CD4-positive, alpha-beta T cell (primary cell): ENCODE measurements at regions not wholly inside any gene's neighbourhood (a gene's known extent, or its start where the extent isn't known, plus 50 kb on each side); places are given as distances from the start of the nearest gene placed in this dataset.

Source experiments
- ATAC-seq: fragments of 200-7000 bp; cut with Tn5 transposase; one replicate; pipeline ENCODE4 v1.10.0; 2022; ENCODE audit warnings: mild to moderate bottlenecking; ENCODE audit not compliant: poor library complexity
- CTCF ChIA-PET: fragments of 350-600 bp; sonication (Branson Sonifier 250); formaldehyde crosslinking; loops from one replicate; lab custom pipeline; 2021; ENCODE audit warnings: antibody characterized with exemption, inconsistent platforms; lab: Charles Lee
- POLR2A ChIA-PET: fragments of 350-600 bp; sonication (Branson Sonifier 250); formaldehyde crosslinking; loops from one replicate; lab custom pipeline; 2021; ENCODE audit warnings: antibody characterized with exemption, inconsistent platforms; lab: Charles Lee
- DNase-seq, 14 experiments: peaks; one replicate each; pipeline ENCODE4 v3.0.0-alpha.2; 2013 to 2020; ENCODE audit warnings: mixed read lengths in 2 of 14
- H3K27ac ChIP-seq, 2 donors: one replicate each; pipeline versions ENCODE4 v1.5.1 to v1.7.0; 2013; ENCODE audit warnings: low read length in 2 of 2, low read depth in 1 of 2, mild to moderate bottlenecking in 1 of 2
- H3K27me3 ChIP-seq, 2 experiments: 1 replicate in 1 of 2; 2 replicates in 1 of 2; pipeline versions ENCODE4 v1.6.1 to v1.7.0; 2013; ENCODE audit warnings: low read length in 2 of 2, control low read depth in 1 of 2, mild to moderate bottlenecking in 1 of 2, moderate library complexity in 1 of 2; ENCODE audit not compliant: insufficient read depth in 2 of 2, control insufficient read depth in 1 of 2
- H3K36me3 ChIP-seq: one replicate; pipeline ENCODE4 v1.6.1; 2013; ENCODE audit warnings: low read length, control low read depth; ENCODE audit not compliant: insufficient read depth
- H3K4me1 ChIP-seq: one replicate; pipeline ENCODE4 v1.6.1; 2013; ENCODE audit warnings: low read length, control low read depth; ENCODE audit not compliant: insufficient read depth
- H3K4me3 ChIP-seq: one replicate; pipeline ENCODE4 v1.5.1; 2013; ENCODE audit warnings: mild to moderate bottlenecking, low read length, moderate library complexity
- H3K9me3 ChIP-seq, 2 experiments: 1 replicate in 1 of 2; 2 replicates in 1 of 2; pipeline versions ENCODE4 v1.6.1 to v1.7.0; 2013; ENCODE audit warnings: low read length in 2 of 2, mild to moderate bottlenecking in 2 of 2, control low read depth in 1 of 2, moderate library complexity in 1 of 2; ENCODE audit not compliant: control insufficient read depth in 1 of 2, insufficient read depth in 1 of 2
- H3K27ac Mint-ChIP-seq: one replicate; pipeline ENCODE4 v1.8.0; 2020; ENCODE audit warnings: mixed read lengths
- H3K27me3 Mint-ChIP-seq: one replicate; pipeline ENCODE4 v1.8.0; 2021; ENCODE audit warnings: mixed read lengths
- H3K36me3 Mint-ChIP-seq: one replicate; pipeline ENCODE4 v1.8.0; 2021; ENCODE audit warnings: low read depth, mixed read lengths
- H3K4me1 Mint-ChIP-seq: one replicate; pipeline ENCODE4 v1.8.0; 2021; ENCODE audit warnings: low read depth, mixed read lengths
- H3K4me3 Mint-ChIP-seq: one replicate; pipeline ENCODE4 v1.8.0; 2020; ENCODE audit warnings: mild to moderate bottlenecking, mixed read lengths
- H3K9me3 Mint-ChIP-seq: one replicate; pipeline ENCODE4 v1.8.0; 2020; ENCODE audit warnings: mixed read lengths
- intact Hi-C, 2 experiments: fragments of 100-400 bp; cut with DNase I in 1 of 2; cut with micrococcal nuclease in 1 of 2; formaldehyde crosslinking; loops; one replicate each; pipeline versions ENCODE4 v1.15.1 to v1.9.0; 2023 to 2025; cut with DNase I, micrococcal nuclease
- TF ChIP-seq, protein P1 (sequence below): fragments of 200-600 bp; IDR thresholded peaks from one replicate; pipeline ENCODE4 v1.8.0; 2022; ENCODE audit warnings: antibody characterized with exemption, mild to moderate bottlenecking

DNA sequence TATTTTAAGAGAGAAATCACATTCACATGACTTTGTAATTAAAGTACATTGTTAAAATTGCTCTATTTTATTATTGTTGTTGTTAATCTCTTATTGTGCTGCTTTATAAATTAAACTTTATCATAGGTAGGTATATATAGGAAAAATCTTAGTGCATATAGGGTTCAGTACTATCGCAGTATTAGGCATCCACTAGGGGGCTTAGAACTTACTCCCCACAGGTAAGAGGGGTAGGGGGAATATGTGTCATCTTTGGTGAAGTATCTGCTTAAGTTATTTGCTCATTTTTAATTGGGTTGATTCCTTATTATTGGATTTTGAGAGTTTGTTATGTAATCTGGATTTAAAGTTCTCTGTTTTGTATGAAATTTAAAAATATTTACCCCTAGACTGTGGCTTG, 385.2 kb downstream of the DUSP10 start:
- no peaks in the 10 kb centered on the region for H3K36me3 ChIP-seq
- H3K27ac ChIP-seq, result no peak overlapping the region
- no peaks in the 10 kb centered on the region for H3K36me3 Mint-ChIP-seq
- DNase-seq (no peak), ATAC-seq (no peak)
- intact Hi-C loops, result loop anchor here in 1 of 2 experiments (10.0 kb wide), 1 partner anchor 1098 kb away; no protein-coding TSS in a partner anchor
- no peaks in the 10 kb centered on the region for H3K9me3 Mint-ChIP-seq
- CTCF ChIA-PET, result no interaction called here
- no peak overlapping the region for H3K4me3 ChIP-seq
- no peaks in the 10 kb centered on the region for H3K4me1 Mint-ChIP-seq
- no peaks in the 10 kb centered on the region for H3K27me3 ChIP-seq
- TF ChIP-seq, protein P1, sequence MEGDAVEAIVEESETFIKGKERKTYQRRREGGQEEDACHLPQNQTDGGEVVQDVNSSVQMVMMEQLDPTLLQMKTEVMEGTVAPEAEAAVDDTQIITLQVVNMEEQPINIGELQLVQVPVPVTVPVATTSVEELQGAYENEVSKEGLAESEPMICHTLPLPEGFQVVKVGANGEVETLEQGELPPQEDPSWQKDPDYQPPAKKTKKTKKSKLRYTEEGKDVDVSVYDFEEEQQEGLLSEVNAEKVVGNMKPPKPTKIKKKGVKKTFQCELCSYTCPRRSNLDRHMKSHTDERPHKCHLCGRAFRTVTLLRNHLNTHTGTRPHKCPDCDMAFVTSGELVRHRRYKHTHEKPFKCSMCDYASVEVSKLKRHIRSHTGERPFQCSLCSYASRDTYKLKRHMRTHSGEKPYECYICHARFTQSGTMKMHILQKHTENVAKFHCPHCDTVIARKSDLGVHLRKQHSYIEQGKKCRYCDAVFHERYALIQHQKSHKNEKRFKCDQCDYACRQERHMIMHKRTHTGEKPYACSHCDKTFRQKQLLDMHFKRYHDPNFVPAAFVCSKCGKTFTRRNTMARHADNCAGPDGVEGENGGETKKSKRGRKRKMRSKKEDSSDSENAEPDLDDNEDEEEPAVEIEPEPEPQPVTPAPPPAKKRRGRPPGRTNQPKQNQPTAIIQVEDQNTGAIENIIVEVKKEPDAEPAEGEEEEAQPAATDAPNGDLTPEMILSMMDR, result no peak
- H3K4me3 Mint-ChIP-seq, result no peak overlapping the region
- H3K9me3 ChIP-seq, result no peaks in the 10 kb centered on the region
- H3K27ac Mint-ChIP-seq, result no peak overlapping the region
- no peaks in the 10 kb centered on the region for H3K27me3 Mint-ChIP-seq
- POLR2A ChIA-PET, result no interaction called here
- H3K4me1 ChIP-seq, result no peaks in the 10 kb centered on the region

DNA sequence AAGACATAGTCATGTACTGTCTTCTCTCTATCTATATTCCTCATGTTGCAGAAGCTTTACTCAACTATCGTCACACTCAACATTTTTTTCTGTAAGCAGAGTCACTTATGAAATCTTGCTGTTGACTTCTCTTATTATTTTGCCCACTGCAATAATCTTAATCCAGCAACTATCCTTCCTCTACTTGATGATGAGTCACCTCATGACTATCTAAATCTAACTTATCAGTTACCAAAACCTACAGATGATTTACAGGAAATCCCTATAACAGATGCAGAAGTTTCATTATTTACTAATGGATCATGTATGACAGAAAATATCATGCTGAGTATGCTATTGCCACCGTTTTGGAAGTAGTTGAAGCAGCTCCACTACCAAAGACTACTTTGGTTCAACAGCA, 378.9 kb downstream of the DUSP10 start:
- no peaks in the 10 kb centered on the region for H3K9me3 ChIP-seq
- no peak for DNase-seq
- CTCF ChIA-PET, result no interaction called here

DNA sequence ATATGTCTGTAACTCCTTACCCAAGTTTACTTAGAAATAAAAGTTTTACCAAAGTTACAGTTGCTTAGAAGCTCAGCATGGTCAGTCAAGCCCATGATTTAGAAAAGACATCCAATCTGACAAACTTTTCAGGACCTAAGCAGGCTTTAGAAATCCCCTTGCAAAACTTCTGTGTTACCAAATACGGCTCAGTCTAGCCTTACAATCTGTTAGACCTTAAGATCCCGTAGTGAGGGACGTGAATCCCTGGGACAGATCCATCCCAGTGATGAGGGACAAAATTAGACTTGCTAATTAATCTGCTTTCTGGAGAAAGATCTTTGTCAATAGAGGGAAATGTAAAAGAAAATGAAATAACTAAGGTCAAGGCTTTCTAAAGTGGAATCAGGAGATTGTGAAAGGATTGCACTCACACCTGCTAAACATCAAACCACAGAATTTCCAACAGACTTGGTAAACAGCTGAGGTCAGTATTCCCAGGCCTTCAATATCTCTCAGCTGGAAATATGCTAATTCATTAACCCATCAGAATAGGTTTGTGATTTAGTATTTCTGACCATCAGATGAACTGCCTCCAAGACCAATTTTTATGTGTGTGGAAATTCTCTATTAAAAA, 375.3 kb downstream of the DUSP10 start:
- TF ChIP-seq, protein P1, result no peak
- ATAC-seq, result no peak
- intact Hi-C loops, result no loop called here
- no peak for DNase-seq
- Mint-ChIP-seq H3K27ac (no peak overlapping the region), H3K36me3 (no peaks in the 10 kb centered on the region), H3K4me1 (no peaks in the 10 kb centered on the region), H3K4me3 (no peak overlapping the region), H3K9me3 (no peaks in the 10 kb centered on the region), H3K27me3 (peaks cover 14% of the 10 kb centered on the region)
- H3K36me3 ChIP-seq, result no peaks in the 10 kb centered on the region
- no peaks in the 10 kb centered on the region for H3K4me1 ChIP-seq
- no peaks in the 10 kb centered on the region for H3K27me3 ChIP-seq
- no peaks in the 10 kb centered on the region for H3K9me3 ChIP-seq
- CTCF ChIA-PET, result no interaction called here
- POLR2A ChIA-PET, result no interaction called here
- no peak overlapping the region for H3K27ac ChIP-seq
- no peak overlapping the region for H3K4me3 ChIP-seq

More for the DNA sequence above, 378.9 kb downstream of the DUSP10 start:
- Mint-ChIP-seq H3K36me3 (no peaks in the 10 kb centered on the region), H3K9me3 (no peaks in the 10 kb centered on the region), H3K4me1 (no peaks in the 10 kb centered on the region), H3K4me3 (no peak overlapping the region), H3K27ac (no peak overlapping the region), H3K27me3 (peaks cover 5% of the 10 kb centered on the region)
- no peaks in the 10 kb centered on the region for H3K4me1 ChIP-seq
- POLR2A ChIA-PET, result no interaction called here
- ATAC-seq, result no peak
- H3K36me3 ChIP-seq, result no peaks in the 10 kb centered on the region
- TF ChIP-seq, protein P1, result no peak
- H3K27ac ChIP-seq, result no peak overlapping the region
- intact Hi-C loops, result no loop called here
- H3K27me3 ChIP-seq, result no peaks in the 10 kb centered on the region
- no peak overlapping the region for H3K4me3 ChIP-seq
